ENCODE measurements at regions not wholly inside any gene's neighbourhood (a gene's known extent, or its start where the extent isn't known, plus 50 kb on each side); places are given as distances from the start of the nearest gene placed in this dataset.

GRCh38 chr10:26380815-26381214, 57.3 kb upstream of the APBB1IP start:
- no peaks in the 10 kb centered on the region for H3K36me3 Mint-ChIP-seq
- H3K4me1 Mint-ChIP-seq, result no peaks in the 10 kb centered on the region
- peaks cover 0 to 3% (median 0%) of the 10 kb centered on the region in 3 donors for H3K27me3 Mint-ChIP-seq (ENCODE audit: low read depth in 3 of 3)

GRCh38 chr10:26381986-26382385, 56.2 kb upstream of the APBB1IP start:
- H3K27ac Mint-ChIP-seq, result no peak overlapping the region
- H3K4me1 Mint-ChIP-seq, result no peaks in the 10 kb centered on the region
- no peak overlapping the region for H3K4me3 Mint-ChIP-seq
- no peaks in the 10 kb centered on the region for H3K27me3 Mint-ChIP-seq (ENCODE audit: low read depth in 3 of 3)
- no peak for DNase-seq
- no peaks in the 10 kb centered on the region for H3K9me3 Mint-ChIP-seq
- no peaks in the 10 kb centered on the region for H3K36me3 Mint-ChIP-seq

More at GRCh38 chr10:26380815-26381214, 57.3 kb upstream of the APBB1IP start:
- Mint-ChIP-seq H3K9me3 (no peaks in the 10 kb centered on the region), H3K4me3 (no peak overlapping the region), H3K27ac (no peak overlapping the region)
- no peak for DNase-seq

GRCh38 chr10:26384600-26384999, 53.5 kb upstream of the APBB1IP start:
- no peaks in the 10 kb centered on the region for H3K27me3 Mint-ChIP-seq (ENCODE audit: low read depth in 3 of 3)
- peaks cover 0 to 3% (median 0%) of the 10 kb centered on the region in 6 donors for H3K9me3 Mint-ChIP-seq
- no peak for DNase-seq
- H3K27ac Mint-ChIP-seq, result no peak overlapping the region
- H3K4me3 Mint-ChIP-seq, result no peak overlapping the region
- H3K36me3 Mint-ChIP-seq, result peaks cover 0 to 3% (median 0%) of the 10 kb centered on the region in 3 donors
- no peaks in the 10 kb centered on the region for H3K4me1 Mint-ChIP-seq

GRCh38 chr10:26385443-26385842, 52.7 kb upstream of the APBB1IP start:
- DNase-seq, result no peak
- Mint-ChIP-seq H3K4me3 (no peak overlapping the region), H3K36me3 (peaks cover 0 to 7% (median 0%) of the 10 kb centered on the region in 3 donors), H3K4me1 (no peaks in the 10 kb centered on the region), H3K27me3 (ENCODE audit: low read depth in 3 of 3) (peaks cover 0 to 2% (median 0%) of the 10 kb centered on the region in 3 donors), H3K9me3 (peaks cover 0 to 5% (median 0%) of the 10 kb centered on the region in 6 donors), H3K27ac (no peak overlapping the region)

- peaks cover 0 to 2% (median 0%) of the 10 kb centered on the region in 3 donors for H3K27me3 Mint-ChIP-seq (ENCODE audit: low read depth in 3 of 3)
- no peak for DNase-seq
- no peak overlapping the region for H3K4me3 Mint-ChIP-seq
- peaks cover 0 to 8% (median 0%) of the 10 kb centered on the region in 3 donors for H3K36me3 Mint-ChIP-seq
- H3K27ac Mint-ChIP-seq, result no peak overlapping the region
- H3K4me1 Mint-ChIP-seq, result peaks cover 0 to 3% of the 10 kb centered on the region in 2 donors
- peaks cover 0 to 5% (median 0%) of the 10 kb centered on the region in 6 donors for H3K9me3 Mint-ChIP-seq
Measured at GRCh38 chr10:26386781-26387180, 51.4 kb upstream of the APBB1IP start.
